ENCODE measurements at regions not wholly inside any gene's neighbourhood (a gene's known extent, or its start where the extent isn't known, plus 50 kb on each side); places are given as distances from the start of the nearest gene placed in this dataset.

- TF ChIP-seq ZFP30 (CRISPR knock-in tag; IDR thresholded peaks at IDR 0.05) (no peak), SNAI2 (CRISPR knock-in tag; IDR thresholded peaks at IDR 0.05) (no peak), ARNTL (CRISPR knock-in tag; IDR thresholded peaks at IDR 0.05; ENCODE audit: borderline replicate concordance, low read depth) (no peak), ZNF565 (CRISPR knock-in tag; conservative IDR thresholded peaks at IDR 0.05; ENCODE audit: low read depth) (no peak), RARB (CRISPR knock-in tag; IDR thresholded peaks at IDR 0.05) (no peak), ISL1 (CRISPR knock-in tag; IDR thresholded peaks at IDR 0.05) (no peak), ZNF8 (CRISPR knock-in tag; IDR thresholded peaks at IDR 0.05) (no peak), ZFP3 (CRISPR knock-in tag; IDR thresholded peaks at IDR 0.05) (no peak), CREB5 (CRISPR knock-in tag; IDR thresholded peaks at IDR 0.05; ENCODE audit: low read depth) (no peak), TOX (CRISPR knock-in tag; IDR thresholded peaks at IDR 0.05; ENCODE audit: borderline replicate concordance) (no peak), TCF4 (CRISPR knock-in tag; IDR thresholded peaks at IDR 0.05; ENCODE audit: borderline replicate concordance) (no peak), BACH2 (CRISPR knock-in tag; IDR thresholded peaks at IDR 0.05; ENCODE audit: borderline replicate concordance) (no peak)
- TF ChIP-seq, protein P1, sequence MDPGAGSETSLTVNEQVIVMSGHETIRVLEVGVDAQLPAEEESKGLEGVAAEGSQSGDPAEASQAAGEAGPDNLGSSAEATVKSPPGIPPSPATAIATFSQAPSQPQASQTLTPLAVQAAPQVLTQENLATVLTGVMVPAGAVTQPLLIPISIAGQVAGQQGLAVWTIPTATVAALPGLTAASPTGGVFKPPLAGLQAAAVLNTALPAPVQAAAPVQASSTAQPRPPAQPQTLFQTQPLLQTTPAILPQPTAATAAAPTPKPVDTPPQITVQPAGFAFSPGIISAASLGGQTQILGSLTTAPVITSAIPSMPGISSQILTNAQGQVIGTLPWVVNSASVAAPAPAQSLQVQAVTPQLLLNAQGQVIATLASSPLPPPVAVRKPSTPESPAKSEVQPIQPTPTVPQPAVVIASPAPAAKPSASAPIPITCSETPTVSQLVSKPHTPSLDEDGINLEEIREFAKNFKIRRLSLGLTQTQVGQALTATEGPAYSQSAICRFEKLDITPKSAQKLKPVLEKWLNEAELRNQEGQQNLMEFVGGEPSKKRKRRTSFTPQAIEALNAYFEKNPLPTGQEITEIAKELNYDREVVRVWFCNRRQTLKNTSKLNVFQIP (CRISPR knock-in tag; IDR thresholded peaks at IDR 0.05; ENCODE audit: borderline replicate concordance, low read depth) = no peak
- TF ChIP-seq, protein P2, sequence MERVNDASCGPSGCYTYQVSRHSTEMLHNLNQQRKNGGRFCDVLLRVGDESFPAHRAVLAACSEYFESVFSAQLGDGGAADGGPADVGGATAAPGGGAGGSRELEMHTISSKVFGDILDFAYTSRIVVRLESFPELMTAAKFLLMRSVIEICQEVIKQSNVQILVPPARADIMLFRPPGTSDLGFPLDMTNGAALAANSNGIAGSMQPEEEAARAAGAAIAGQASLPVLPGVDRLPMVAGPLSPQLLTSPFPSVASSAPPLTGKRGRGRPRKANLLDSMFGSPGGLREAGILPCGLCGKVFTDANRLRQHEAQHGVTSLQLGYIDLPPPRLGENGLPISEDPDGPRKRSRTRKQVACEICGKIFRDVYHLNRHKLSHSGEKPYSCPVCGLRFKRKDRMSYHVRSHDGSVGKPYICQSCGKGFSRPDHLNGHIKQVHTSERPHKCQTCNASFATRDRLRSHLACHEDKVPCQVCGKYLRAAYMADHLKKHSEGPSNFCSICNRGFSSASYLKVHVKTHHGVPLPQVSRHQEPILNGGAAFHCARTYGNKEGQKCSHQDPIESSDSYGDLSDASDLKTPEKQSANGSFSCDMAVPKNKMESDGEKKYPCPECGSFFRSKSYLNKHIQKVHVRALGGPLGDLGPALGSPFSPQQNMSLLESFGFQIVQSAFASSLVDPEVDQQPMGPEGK (CRISPR knock-in tag; IDR thresholded peaks at IDR 0.05; ENCODE audit: borderline replicate concordance) = no peak
These were observed 211.2 kb upstream of the GPR26 start for GRCh38 chr10:123454987-123455386.

DNA sequence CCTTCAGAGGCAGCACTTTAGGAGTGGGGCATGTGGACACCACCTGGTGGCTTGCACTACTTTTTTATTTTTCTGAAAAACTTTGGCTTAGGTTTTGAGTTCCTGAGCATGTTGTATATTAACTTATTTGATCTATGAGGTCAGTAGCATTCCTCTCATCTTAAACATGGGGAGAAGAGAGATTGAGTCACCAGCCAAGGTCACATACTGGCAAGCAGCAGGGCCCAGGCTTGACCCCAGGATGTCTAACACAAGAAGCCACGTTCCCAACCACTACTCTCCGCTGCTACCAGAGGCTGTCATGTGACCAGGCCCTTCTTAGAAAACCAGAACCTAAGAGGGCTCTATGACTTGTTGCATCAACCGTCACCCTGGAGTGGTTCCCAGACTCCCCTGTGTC, 210.3 kb upstream of the GPR26 start:
- TF ChIP-seq GLIS3 (CRISPR knock-in tag; IDR thresholded peaks at IDR 0.05) (no peak), BACH2 (CRISPR knock-in tag; IDR thresholded peaks at IDR 0.05; ENCODE audit: borderline replicate concordance) (no peak), ZFP30 (CRISPR knock-in tag; IDR thresholded peaks at IDR 0.05) (no peak), ESRRG (CRISPR knock-in tag; IDR thresholded peaks at IDR 0.05) (no peak)
- ATAC-seq = no peak

More at GRCh38 chr10:123454987-123455386, 211.2 kb upstream of the GPR26 start:
- no peak for ATAC-seq

- TF ChIP-seq OSR1 (CRISPR knock-in tag; IDR thresholded peaks at IDR 0.05) (no peak), ZFP30 (CRISPR knock-in tag; IDR thresholded peaks at IDR 0.05) (no peak), ZNF8 (CRISPR knock-in tag; IDR thresholded peaks at IDR 0.05) (no peak), CREB5 (CRISPR knock-in tag; IDR thresholded peaks at IDR 0.05; ENCODE audit: low read depth) (no peak), ESRRG (CRISPR knock-in tag; IDR thresholded peaks at IDR 0.05) (no peak), ZC3H10 (CRISPR knock-in tag; IDR thresholded peaks at IDR 0.05) (no peak)
- TF ChIP-seq, protein P1 (CRISPR knock-in tag; IDR thresholded peaks at IDR 0.05; ENCODE audit: borderline replicate concordance, low read depth) = no peak
- no peak for ATAC-seq
These were observed 207.2 kb upstream of the GPR26 start for GRCh38 chr10:123458933-123459332.

DNA sequence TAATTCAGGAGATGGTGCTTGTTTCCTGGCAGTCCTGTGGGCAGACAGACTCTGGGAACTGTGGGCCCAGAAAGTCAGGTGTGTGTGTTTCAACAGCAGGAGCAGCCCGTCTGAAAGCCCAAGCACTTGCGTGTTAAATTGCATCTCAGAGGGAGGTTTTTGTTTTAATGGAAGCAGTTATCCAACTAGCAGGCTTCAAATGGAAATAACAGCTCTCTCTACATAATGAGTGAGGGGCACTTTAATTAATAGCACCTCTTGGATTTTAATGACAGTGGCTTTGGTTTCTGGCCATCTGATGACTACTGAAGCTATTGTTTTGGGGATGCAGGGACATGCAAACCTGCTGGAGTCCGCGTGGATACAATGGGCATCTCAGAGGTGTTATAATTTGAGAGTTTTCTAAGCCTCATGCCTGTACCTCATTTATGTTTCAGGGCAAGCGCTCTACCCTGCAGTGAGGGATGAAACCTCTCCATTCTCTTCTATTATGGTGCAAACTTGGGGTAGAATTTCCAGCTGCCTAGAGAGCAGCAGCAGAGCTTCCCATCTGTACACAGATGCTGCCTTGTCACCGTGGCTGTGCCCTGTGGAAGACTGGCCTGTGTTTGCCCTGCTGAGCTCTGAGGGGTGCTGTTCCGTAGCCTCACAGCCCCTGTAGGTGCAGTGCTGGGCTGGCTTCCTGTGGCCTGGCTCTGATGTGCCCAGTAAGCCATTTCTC, 206.6 kb upstream of the GPR26 start:
- no peak for ATAC-seq
- no peak for TF ChIP-seq BACH2 (CRISPR knock-in tag; IDR thresholded peaks at IDR 0.05; ENCODE audit: borderline replicate concordance)
- no peak for TF ChIP-seq SNAI2 (CRISPR knock-in tag; IDR thresholded peaks at IDR 0.05)
- no peak for TF ChIP-seq CREB5 (CRISPR knock-in tag; IDR thresholded peaks at IDR 0.05; ENCODE audit: low read depth)
- TF ChIP-seq CSRNP3 (CRISPR knock-in tag; IDR thresholded peaks at IDR 0.05) = no peak
- TF ChIP-seq TCF4 (CRISPR knock-in tag; IDR thresholded peaks at IDR 0.05; ENCODE audit: borderline replicate concordance) = no peak
- TF ChIP-seq TOX (CRISPR knock-in tag; IDR thresholded peaks at IDR 0.05; ENCODE audit: borderline replicate concordance) = no peak
- TF ChIP-seq OSR1 (CRISPR knock-in tag; IDR thresholded peaks at IDR 0.05) = no peak
- TF ChIP-seq ZFP3 (CRISPR knock-in tag; IDR thresholded peaks at IDR 0.05) = no peak

Data from SK-N-SH treated with all-trans-retinoic acid at 6 μM for 48 hours (cell line).